AG09309 (cell line): ENCODE measurements at regions not wholly inside any gene's neighbourhood (a gene's known extent, or its start where the extent isn't known, plus 50 kb on each side); places are given as distances from the start of the nearest gene placed in this dataset.

Experiments
- DNase-seq: peaks from one replicate; pipeline ENCODE4 v3.0.0-alpha.2; 2010; ENCODE audit warnings: low read depth
- H3K4me3 ChIP-seq: 2 replicates; pipeline ENCODE4 v1.5.1; 2011; ENCODE audit warnings: mild to moderate bottlenecking, low read depth, low read length, moderate library complexity; ENCODE audit not compliant: control insufficient read depth
- TF ChIP-seq, protein P1 (sequence below): IDR thresholded peaks from 2 replicates; pipeline ENCODE4 v1.5.1; 2011; ENCODE audit warnings: mild to moderate bottlenecking, low read depth, low read length, inconsistent platforms; ENCODE audit not compliant: insufficient read depth, control insufficient read depth; ENCODE audit errors: missing control alignments

DNA sequence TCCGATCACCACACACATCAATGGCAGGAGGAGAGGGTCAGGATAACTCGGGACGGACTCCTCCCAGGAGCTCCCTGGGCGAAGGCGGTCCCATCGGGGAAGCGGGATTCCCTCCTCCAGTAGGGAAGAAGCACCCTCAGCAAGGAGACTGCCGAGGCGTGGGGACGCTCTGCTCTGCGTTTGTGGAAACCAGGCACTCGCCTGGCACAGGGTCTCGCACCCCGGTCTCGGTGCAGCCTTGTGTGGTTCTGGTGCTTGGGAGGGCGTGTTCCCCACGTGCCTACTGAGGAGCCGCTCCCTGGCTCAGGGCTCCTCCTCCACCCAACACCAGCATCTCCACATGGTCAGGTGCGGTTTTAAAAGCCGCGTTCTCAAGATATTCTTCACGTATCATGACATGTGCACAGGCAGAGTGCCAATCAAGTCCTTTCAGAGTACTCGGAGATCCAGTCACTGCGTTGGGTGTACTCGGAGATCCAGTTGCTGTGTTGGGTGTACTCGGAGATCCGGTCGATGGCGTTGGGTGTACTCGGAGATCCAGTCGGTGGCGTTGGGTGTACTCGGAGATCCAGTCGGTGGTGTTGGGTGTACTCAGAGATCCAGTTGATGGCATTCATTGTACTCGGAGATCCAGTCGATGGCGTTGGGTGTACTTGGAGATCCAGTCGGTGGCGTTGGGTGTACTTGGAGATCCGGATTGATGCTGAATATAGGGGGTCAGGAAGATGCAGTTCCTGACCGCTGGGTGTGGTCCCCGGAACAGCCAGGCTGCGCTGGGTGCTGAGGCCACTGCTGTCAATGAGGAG lies 117.5 kb downstream of the RTP5 start:
- DNase-seq = no peak
- TF ChIP-seq, protein P1, sequence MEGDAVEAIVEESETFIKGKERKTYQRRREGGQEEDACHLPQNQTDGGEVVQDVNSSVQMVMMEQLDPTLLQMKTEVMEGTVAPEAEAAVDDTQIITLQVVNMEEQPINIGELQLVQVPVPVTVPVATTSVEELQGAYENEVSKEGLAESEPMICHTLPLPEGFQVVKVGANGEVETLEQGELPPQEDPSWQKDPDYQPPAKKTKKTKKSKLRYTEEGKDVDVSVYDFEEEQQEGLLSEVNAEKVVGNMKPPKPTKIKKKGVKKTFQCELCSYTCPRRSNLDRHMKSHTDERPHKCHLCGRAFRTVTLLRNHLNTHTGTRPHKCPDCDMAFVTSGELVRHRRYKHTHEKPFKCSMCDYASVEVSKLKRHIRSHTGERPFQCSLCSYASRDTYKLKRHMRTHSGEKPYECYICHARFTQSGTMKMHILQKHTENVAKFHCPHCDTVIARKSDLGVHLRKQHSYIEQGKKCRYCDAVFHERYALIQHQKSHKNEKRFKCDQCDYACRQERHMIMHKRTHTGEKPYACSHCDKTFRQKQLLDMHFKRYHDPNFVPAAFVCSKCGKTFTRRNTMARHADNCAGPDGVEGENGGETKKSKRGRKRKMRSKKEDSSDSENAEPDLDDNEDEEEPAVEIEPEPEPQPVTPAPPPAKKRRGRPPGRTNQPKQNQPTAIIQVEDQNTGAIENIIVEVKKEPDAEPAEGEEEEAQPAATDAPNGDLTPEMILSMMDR = no peak
- no peak overlapping the region for H3K4me3 ChIP-seq

DNA sequence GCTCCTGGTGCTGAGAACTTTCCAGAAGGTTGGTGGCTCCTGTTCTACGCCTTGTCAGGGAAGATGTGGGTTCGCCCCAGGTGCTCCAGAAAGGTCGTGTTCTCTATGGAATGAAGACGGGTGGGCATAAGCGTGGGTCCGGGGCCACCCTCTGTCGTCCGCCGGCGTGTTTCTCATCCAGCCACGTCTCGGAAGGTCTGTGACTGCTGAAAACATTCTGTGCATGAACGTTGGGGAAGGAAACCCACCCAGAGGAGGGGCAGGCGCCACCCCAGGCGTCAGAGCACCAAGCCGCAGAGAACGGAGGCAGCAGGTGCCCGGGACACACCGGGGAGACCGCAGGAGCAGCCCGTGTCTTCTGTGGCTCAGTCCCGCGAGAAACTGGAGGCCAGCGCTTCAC lies 118.2 kb downstream of the RTP5 start:
- no peak overlapping the region for H3K4me3 ChIP-seq
- no peak for DNase-seq
- TF ChIP-seq, protein P1 = no peak

DNA sequence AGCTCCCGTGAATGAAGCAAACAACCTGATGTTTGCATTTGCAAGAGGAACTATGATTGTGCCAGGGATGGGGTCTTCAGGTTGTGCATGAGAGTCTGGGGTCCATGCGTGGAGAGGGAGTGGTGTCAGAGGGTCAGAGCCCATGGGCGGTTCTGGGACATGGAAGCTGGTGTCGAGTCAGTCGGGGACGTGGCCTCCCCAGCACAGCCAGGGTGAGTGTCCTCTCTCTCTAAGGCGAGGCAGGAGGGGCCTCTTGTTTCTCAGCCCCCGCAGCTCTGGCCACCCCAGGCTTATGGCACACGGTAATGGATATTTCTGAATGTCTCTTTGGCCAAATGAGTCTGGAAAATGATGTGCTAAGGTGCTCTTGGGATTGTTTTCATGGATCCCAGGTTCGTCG lies 118.6 kb downstream of the RTP5 start:
- TF ChIP-seq, protein P1 = no peak
- H3K4me3 ChIP-seq = no peak overlapping the region
- DNase-seq = no peak

DNA sequence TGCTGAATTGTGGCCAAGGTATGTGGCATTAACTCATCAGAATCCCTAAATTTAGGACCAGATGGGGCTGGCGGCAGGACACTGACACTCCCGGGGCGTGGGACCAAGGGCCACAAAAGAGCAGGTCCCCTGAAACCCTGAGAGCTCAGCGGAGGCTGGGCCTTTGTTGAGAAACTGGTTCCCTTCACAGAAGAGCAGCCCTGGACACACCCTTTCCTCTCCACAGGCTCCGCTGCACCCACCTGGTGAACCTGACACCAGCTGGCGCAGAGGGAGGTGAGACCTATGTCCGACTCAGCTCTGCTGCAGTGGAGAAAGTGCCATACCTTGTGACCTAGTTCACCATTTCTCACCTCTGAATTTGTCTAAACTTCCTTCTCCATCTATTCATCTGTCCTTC lies 119.5 kb downstream of the RTP5 start:
- DNase-seq = no peak
- no peak overlapping the region for H3K4me3 ChIP-seq
- TF ChIP-seq, protein P1 = no peak

DNA sequence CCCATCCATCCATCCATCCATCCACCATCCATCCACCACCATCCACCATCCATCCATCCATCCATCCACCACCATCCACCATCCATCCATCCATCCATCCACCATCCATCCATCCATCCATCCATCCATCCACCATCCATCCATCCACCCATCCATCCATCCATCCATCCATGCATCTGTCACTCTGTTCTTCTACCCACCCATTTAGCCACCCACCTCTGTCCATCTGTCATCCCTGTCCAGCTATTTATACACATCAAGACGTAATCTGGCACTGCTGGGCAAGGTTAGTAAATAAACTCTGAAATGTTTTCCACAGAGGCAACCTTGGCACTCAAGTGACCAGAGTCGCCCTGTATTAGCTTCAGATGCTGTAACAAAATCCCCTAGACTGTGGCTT lies 120.9 kb downstream of the RTP5 start:
- TF ChIP-seq, protein P1 = no peak
- DNase-seq = no peak
- no peak overlapping the region for H3K4me3 ChIP-seq

DNA sequence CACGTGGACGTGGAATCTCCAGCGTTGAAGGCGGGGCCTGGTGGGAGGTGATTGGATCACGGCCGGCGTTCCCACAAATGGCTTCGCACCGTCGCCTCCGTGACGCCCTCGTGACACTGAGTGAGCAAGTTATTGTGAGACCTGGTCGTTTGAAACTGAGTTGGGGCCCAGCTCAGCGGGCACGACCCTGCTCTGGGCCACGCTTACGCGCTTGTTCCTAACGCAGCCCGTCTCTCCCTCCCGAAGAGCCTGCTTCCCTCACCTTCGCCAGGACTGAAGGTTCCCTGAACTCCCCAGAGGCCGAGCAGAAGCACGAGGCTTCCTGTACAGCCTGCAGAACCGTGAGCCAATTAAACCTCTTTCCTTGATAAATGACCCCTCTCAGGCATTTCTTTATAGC lies 121.8 kb downstream of the RTP5 start:
- H3K4me3 ChIP-seq = no peak overlapping the region
- TF ChIP-seq, protein P1 = no peak
- no peak for DNase-seq
